Transverse colon (tissue), 4 donors: ENCODE measurements at regions not wholly inside any gene's neighbourhood (a gene's known extent, or its start where the extent isn't known, plus 50 kb on each side); places are given as distances from the start of the nearest gene placed in this dataset.

ENCODE experiments used
- DNase-seq: peaks from one replicate; pipeline ENCODE4 v3.0.0-alpha.2; 2019
- H3K27ac ChIP-seq, 4 donors: fragments of 200-600 bp; sonication (generic); 2 replicates each; pipeline ENCODE4 v1.5.1; 2016 to 2018; ENCODE audit warnings: inconsistent platforms in 4 of 4
- H3K27me3 ChIP-seq: fragments of 200-600 bp; sonication (generic); 2 replicates; pipeline ENCODE4 v1.5.1; 2017; ENCODE audit warnings: inconsistent platforms
- H3K36me3 ChIP-seq, 4 donors: fragments of 200-600 bp; sonication (generic); 2 replicates each; pipeline ENCODE4 v1.5.1; 2017 to 2019; ENCODE audit warnings: inconsistent platforms in 4 of 4
- H3K4me1 ChIP-seq, 4 donors: fragments of 200-600 bp; sonication (generic); 2 replicates each; pipeline ENCODE4 v1.5.1; 2017 to 2020; ENCODE audit warnings: inconsistent platforms in 4 of 4
- H3K4me3 ChIP-seq, 4 donors: fragments of 200-600 bp; sonication (generic); 1 replicate in 1 of 4; 2 replicates in 3 of 4; pipeline versions ENCODE4 v1.5.1 to v1.6.1; 2017 to 2019; ENCODE audit warnings: inconsistent platforms in 4 of 4
- H3K9me3 ChIP-seq, 2 donors: fragments of 200-600 bp; sonication (generic); 2 replicates each; pipeline ENCODE4 v1.5.1; 2017 to 2019; ENCODE audit warnings: inconsistent platforms in 2 of 2
- EP300 ChIP-seq: sonication (generic); formaldehyde crosslinking; IDR thresholded peaks from one replicate; pipeline ENCODE4 v1.6.1; 2017; ENCODE audit warnings: antibody characterized with exemption, low read depth
- POLR2A ChIP-seq: fragments of 450-650 bp; IDR thresholded peaks from one replicate; pipeline ENCODE4 v1.6.1; 2016; ENCODE audit warnings: antibody characterized with exemption, mild to moderate bottlenecking, moderate library complexity
- POLR2AphosphoS5 ChIP-seq, 3 donors: sonication (generic); formaldehyde crosslinking; IDR thresholded peaks; one replicate each; pipeline ENCODE4 v1.6.1; 2016; ENCODE audit warnings: antibody characterized with exemption in 3 of 3
- WGBS, 2 donors: methylation state at CpG; one replicate each; pipeline ENCODE4 v1.1.5; 2018; ENCODE audit warnings: low coverage in 1 of 2; 5-methylcytosine and 5-hydroxymethylcytosine counted together
- in situ Hi-C, 4 donors: fragments of 200-750 bp; cut with MboI; loops; one replicate each; pipeline versions ENCODE4 v1.15.0 to v1.15.1; 2017; ENCODE audit warnings: low sequenced_read_pairs in 3 of 4, low pct_ligation_motif_present in 1 of 4, low pct_unique_long_range_greater_than_20kb in 1 of 4
- intact Hi-C: fragments of 100-400 bp; cut with DNase I; formaldehyde crosslinking; loops from one replicate; pipeline ENCODE4 v1.15.1; 2023; ENCODE audit warnings: low total_unique reads
- TF ChIP-seq, protein P1 (sequence below), 5 experiments: fragments of 200-600 bp in 3 of 5; fragments of 450-650 bp in 2 of 5; sonication (generic) in 3 of 5; IDR thresholded peaks; 1 replicate in 2 of 5; 2 replicates in 3 of 5; pipeline ENCODE4 v1.5.1; 2016 to 2017; ENCODE audit warnings: antibody characterized with exemption in 5 of 5, inconsistent platforms in 3 of 5, mild to moderate bottlenecking in 2 of 5, moderate library complexity in 1 of 5

DNA sequence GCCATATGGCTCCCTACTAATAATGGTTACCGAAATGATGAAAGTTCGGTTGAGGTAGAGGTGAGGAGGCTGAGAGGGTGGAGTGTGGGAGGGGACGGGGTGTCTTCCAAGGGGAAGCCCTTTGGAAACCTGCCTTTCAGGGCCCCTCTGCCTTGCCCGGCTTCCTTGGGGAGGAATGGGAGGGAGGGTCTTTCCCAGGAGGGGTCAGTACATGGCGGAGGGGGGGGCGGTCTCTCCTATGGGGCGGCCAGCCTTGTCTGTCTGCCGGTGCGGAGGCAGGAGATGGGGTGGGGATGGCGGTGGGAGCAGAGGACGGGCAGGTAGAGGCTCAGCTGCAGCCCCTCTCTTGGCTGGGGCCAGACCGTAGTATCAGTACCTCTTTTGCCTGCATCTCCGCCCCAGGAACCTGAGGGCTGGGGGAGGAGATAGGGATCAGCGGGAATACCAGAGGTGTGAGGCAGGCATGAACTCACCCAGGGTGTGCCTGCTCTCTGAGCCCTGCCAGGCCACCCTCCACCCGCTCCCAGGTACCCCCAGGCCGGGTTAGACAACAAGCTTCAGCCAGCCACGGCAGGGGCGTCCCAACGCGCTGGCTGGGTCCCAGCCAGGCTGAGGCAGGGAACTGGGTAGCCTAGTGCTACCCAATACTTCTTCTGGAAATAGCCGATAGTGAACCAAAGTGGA, 79.4 kb upstream of the POU3F1 start:
- H3K36me3 ChIP-seq, result no peaks in the 10 kb centered on the region
- 85 to 93% methylated on average over 4 to 21 of the region's 21 CpGs for WGBS, 2 donors
- TF ChIP-seq, protein P1, sequence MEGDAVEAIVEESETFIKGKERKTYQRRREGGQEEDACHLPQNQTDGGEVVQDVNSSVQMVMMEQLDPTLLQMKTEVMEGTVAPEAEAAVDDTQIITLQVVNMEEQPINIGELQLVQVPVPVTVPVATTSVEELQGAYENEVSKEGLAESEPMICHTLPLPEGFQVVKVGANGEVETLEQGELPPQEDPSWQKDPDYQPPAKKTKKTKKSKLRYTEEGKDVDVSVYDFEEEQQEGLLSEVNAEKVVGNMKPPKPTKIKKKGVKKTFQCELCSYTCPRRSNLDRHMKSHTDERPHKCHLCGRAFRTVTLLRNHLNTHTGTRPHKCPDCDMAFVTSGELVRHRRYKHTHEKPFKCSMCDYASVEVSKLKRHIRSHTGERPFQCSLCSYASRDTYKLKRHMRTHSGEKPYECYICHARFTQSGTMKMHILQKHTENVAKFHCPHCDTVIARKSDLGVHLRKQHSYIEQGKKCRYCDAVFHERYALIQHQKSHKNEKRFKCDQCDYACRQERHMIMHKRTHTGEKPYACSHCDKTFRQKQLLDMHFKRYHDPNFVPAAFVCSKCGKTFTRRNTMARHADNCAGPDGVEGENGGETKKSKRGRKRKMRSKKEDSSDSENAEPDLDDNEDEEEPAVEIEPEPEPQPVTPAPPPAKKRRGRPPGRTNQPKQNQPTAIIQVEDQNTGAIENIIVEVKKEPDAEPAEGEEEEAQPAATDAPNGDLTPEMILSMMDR (IDR thresholded peaks at IDR 0.05), result no peak
- no peak for TF ChIP-seq POLR2A
- no peak for DNase-seq
- H3K27me3 ChIP-seq, result peaks cover 5% of the 10 kb centered on the region
- H3K4me1 ChIP-seq, result no peaks in the 10 kb centered on the region
- in situ Hi-C loops (no loop called here), intact Hi-C loops (no loop called here)
- no peak overlapping the region for H3K4me3 ChIP-seq
- no peaks in the 10 kb centered on the region for H3K9me3 ChIP-seq
- H3K27ac ChIP-seq, result no peak overlapping the region

DNA sequence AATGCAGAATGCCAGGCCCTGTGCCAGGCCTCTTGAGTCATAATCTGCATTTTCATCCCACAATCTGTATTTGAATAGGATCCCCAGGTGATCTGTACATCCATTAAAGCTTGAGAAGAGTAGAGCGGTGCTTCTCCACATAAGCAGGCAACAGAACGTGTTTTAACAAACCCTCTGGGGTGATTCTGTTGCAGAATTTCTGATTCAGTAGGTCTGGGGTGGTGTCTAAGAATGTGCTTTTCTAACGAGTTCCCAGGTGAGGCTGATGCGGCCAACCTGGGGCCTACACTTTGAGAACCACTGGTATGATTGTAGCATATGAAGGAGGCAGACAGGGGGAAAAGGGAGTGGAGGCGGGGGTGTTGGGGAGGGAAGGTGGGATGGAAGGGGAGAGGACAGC, 78.4 kb upstream of the POU3F1 start:
- in situ Hi-C loops (no loop called here), intact Hi-C loops (no loop called here)
- Histone ChIP-seq H3K9me3 (no peaks in the 10 kb centered on the region), H3K4me3 (no peak overlapping the region), H3K27ac (no peak overlapping the region), H3K27me3 (peaks cover 2% of the 10 kb centered on the region), H3K4me1 (no peaks in the 10 kb centered on the region), H3K36me3 (no peaks in the 10 kb centered on the region)
- 75 to 100% methylated on average over 1 to 5 of the region's 5 CpGs for WGBS, 2 donors
- TF ChIP-seq, protein P1 (IDR thresholded peaks at IDR 0.05), result no peak
- TF ChIP-seq POLR2A, result no peak
- no peak for TF ChIP-seq POLR2AphosphoS5 (IDR thresholded peaks at IDR 0.05)
- DNase-seq, result no peak

DNA sequence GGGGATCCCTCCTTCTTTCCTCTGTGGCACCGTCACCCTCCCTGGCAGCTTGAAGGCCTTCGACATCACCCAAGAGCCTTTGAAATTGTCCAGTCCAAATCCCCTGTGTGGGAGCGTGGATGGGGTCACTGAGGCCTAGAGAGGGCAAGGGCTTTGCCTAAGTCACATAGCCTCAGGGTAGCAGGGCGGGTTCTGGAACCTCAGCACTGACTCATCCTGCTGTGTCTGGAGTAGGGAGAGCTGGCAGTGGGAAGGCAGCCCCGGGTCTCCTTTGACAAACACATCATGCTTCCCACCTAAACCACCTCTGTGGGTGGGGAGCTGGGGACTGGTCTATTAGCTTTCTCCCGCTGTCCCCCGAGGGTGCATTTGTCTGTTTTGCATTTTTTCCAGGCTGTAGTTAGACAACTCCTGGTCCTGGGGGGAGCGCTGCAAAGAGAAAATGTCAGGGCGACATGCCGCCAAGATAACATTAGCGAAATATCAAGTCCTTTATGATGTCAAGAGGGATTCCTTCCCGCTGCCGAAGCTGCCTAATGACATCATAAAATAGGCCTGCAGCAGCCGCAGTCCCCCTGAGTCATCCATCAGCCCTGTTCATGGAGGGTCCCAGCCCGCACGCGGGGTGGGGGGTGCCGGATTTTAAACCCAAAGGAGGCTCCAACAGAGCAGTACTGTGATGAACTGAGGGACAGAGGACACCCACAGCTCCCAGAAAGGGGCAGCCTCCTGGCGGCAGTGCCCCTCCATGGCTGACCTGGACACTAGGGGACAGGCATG, 77.0 kb upstream of the POU3F1 start:
- TF ChIP-seq POLR2A, result no peak
- TF ChIP-seq EP300, result no peak
- TF ChIP-seq, protein P1 (IDR thresholded peaks at IDR 0.05), result no peak
- TF ChIP-seq POLR2AphosphoS5 (IDR thresholded peaks at IDR 0.05), result no peak
- no peaks in the 10 kb centered on the region for H3K36me3 ChIP-seq
- no peak overlapping the region for H3K4me3 ChIP-seq
- intact Hi-C loops (no loop called here), in situ Hi-C loops (no loop called here)
- H3K9me3 ChIP-seq, result no peaks in the 10 kb centered on the region
- WGBS, 2 donors, result 84% methylated on average over 19 of the region's 19 CpGs; no CpG with 5 or more reads in 1 of the 2 donors
- H3K4me1 ChIP-seq, result no peaks in the 10 kb centered on the region
- DNase-seq, result no peak
- no peak overlapping the region for H3K27ac ChIP-seq
- H3K27me3 ChIP-seq, result no peaks in the 10 kb centered on the region

DNA sequence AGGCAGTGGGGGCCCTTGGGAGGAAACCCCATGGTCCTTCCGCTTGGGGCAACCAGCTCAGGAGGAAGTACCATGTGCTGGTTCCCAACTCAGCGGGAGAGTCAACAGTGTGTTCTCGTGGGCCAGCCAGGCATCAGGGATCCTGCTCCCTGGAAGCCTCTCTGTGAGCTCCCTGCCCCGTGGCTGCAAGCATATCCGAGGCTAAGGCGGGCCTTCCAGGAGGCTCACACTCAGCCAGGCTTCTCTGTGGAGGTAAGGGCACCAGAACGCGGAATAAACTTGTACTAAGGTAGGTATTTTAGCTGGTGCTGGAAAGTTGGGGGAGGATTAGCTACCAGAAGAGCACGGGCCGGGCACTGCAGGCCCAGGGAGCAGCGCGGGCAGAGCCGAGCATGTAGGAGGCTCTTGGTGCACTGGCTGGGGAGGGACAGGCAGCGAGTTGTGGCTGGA, 74.7 kb upstream of the POU3F1 start:
- in situ Hi-C loops, result no loop called here
- no peak overlapping the region for H3K27ac ChIP-seq
- intact Hi-C loops, result no loop called here
- H3K4me1 ChIP-seq, result no peaks in the 10 kb centered on the region
- DNase-seq, result no peak
- no peak overlapping the region for H3K4me3 ChIP-seq
- no peaks in the 10 kb centered on the region for H3K27me3 ChIP-seq
- no peaks in the 10 kb centered on the region for H3K9me3 ChIP-seq
- TF ChIP-seq POLR2AphosphoS5 (IDR thresholded peaks at IDR 0.05) (no peak), POLR2A (no peak), EP300 (no peak)
- TF ChIP-seq, protein P1 (IDR thresholded peaks at IDR 0.05), result no peak
- 85% methylated on average over 14 of the region's 14 CpGs; no CpG with 5 or more reads in 1 of the 2 donors for WGBS, 2 donors
- no peaks in the 10 kb centered on the region for H3K36me3 ChIP-seq
